A172 (cell line): ENCODE measurements at regions not wholly inside any gene's neighbourhood (a gene's known extent, or its start where the extent isn't known, plus 50 kb on each side); places are given as distances from the start of the nearest gene placed in this dataset.
A peak's percentile ranks its signal among the peaks of the same experiment; 100 is the strongest.

Experiments used
- DNase-seq: peaks from one replicate; pipeline ENCODE4 v3.0.0-alpha.2; 2015; ENCODE audit warnings: low spot score

DNA sequence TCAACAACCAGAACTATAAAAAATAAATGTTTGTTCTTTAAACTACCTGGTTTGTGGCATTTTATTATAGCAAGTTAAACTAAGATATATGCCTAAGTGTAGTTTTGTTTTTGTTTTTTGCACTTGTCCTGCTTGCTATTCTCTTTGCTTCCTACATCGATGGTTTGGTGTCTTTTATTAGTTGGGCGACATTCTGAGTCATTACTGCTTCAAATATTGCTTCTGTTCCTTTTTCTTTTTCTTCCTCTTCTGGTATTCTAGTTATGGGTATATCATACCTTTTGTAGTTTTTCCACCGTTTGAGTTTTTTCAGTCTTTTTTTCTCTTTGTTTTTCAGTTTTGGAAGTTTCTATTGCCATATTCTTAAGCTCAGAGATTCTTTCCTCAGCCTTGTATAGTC, 86.9 kb downstream of the MACIR start:
- no peak for DNase-seq

DNA sequence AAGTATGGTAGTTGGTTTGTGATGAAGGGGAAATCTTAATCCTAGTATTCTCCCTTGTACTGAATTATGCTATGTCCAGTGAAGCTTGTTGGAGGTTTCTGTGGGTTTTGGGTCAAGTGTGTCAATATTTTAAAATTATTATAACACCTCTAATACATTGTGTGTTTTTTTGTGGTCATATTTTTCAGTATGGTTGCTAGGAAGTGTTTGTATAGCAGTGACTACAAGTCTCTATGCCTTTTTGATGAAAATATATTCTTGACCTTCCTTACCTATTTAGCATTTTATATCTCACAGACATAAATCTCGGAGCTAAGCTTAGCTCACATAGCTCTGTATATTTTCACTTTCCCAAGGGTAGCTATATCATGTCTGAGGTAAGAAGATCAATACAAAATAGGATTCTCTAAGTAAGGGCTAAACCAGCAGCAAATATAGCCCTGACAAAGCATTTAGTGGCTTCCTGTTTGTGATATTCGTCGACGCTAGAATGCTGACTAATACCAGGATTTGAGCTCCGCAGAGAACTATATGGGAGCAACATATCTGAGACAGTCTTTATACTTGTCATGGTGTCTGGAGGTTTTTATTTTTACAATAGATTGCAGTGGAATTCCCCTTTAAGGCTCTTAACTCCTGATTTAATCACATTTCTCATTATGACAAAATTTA, 82.3 kb downstream of the MACIR start:
- DNase-seq = peak; percentile 23

DNA sequence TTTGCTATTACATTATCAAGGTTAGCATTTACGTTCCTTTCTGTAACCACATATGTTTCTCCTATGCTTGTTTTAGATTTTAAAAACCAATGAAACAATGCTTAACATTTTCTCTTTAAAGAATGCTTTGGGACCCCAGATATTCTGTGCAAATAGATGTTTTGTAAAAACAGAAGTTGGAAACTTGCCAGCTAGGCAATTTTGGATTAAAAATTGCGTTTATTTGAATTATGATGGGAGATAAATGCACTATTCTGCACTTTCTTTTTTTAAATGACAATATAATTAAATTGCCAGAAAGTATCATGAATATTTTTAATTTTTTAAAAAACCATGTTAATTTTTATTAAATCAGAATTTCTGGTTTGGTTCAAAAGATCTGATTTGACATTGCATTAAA, 81.6 kb downstream of the MACIR start:
- DNase-seq = no peak

DNA sequence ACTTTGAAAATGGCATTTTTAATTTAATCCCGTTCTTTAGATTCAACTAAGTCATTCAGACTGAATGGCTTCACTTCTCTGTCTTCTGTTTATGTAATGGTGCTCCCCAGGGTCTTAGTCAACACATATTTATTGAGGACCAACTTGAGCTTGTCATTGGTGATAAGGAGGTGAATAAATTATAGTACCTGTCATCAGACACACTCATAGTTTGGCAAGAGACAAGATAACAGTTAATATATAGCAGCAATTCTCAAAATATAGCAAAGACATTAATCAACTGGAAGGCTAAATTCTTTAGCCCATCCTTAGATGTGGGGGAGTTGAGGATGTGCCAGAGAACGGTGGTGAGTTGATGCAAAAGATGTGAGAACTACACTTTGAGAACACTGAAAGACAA, 78.4 kb downstream of the MACIR start:
- no peak for DNase-seq

DNA sequence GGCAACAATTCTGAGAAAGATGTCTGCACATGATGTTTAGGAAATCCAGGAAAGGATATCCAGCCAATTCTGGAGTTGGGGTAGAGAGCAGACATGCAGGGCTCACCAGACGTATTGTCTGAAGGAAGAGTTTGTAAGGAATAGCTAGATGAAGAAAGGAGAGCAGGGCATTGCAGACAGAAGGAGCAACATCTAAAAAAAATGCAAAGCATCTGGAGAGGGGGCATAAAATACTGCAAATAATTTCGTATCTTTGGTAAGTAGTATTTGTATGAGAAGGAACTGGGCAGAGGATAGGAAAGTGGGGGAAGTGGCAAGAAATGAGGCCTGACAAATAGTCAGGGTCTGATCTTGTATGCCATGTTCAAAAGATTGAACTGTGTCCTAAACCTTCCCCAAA, 74.8 kb downstream of the MACIR start:
- DNase-seq = no peak

DNA sequence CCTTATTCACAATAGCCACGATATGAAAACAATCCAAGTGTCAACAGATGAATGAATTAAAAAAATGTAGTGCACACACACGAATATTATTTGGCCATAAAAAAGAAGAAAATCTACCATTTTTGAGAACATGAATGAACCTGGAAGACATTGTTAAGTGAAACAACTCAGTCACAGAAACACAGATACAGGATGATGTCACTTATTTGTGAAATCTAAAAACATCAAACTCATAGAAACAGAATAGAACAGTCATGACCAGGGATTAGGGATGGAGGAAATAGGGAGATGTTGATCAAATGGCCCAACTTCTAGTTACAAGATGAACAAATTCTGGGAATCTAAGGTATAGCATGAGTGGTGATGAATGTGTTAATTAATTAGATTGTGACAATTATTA, 72.3 kb downstream of the MACIR start:
- DNase-seq = no peak
